HG03039 (cell line): ENCODE measurements at regions not wholly inside any gene's neighbourhood (a gene's known extent, or its start where the extent isn't known, plus 50 kb on each side); places are given as distances from the start of the nearest gene placed in this dataset.
A peak's percentile ranks its signal among the peaks of the same experiment; 100 is the strongest.

Source experiments
- ATAC-seq: cut with Tn5 transposase; IDR thresholded peaks from one replicate; pipeline ENCODE4 v1.9.1; 2021; ENCODE audit warnings: mild to moderate bottlenecking, moderate library complexity; ENCODE audit not compliant: unreplicated experiment

DNA sequence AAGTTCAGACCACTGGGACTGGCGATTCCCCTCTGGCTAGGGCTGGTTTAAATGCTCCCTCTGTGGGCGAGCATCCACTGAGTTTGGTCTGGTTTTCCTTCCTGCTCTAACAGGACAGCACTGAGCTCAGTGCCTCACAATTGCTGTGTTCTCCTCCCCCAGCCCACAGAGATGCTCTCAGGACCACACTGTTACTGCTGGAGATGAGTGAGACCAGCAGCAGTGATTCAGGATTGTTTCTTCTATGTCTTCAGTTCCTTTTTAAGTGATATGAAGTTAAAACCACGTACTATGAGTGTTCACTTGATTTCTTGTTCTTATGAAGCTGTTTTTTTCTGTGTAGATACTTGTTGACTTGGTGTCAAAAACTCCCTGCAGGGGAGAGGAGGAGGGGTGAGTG lies 180.4 kb upstream of the COL8A1 start:
- no peak for ATAC-seq

DNA sequence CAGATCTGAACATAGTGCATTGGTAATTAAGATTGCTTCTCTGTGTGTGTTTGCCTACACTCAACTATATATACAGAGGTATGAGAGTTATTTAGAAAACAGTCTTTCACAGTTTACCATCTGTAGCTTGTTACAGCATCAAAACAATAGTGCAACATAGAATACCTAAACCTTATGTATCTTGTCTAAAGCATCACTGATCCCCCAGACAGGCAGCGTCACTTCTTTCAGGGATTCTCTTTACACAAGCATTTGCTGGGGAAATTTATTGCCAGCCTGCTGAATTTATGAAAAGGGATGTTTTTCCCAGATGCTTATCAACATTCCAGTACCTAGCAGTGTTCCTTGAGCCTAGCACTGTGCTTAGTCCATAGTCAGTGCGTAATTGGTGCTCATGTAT lies 195.8 kb upstream of the COL8A1 start:
- ATAC-seq, result no peak

- ATAC-seq, result no peak
Measured at GRCh38 chr3:99439892-99440291, 198.5 kb upstream of the COL8A1 start.

GRCh38 chr3:99434190-99434589 lies 204.2 kb upstream of the COL8A1 start:
- no peak for ATAC-seq

GRCh38 chr3:99430348-99431134 lies 207.9 kb upstream of the COL8A1 start:
- peak; percentile 83 for ATAC-seq

- no peak for ATAC-seq
Measured at GRCh38 chr3:99429502-99429901, 208.9 kb upstream of the COL8A1 start.

DNA sequence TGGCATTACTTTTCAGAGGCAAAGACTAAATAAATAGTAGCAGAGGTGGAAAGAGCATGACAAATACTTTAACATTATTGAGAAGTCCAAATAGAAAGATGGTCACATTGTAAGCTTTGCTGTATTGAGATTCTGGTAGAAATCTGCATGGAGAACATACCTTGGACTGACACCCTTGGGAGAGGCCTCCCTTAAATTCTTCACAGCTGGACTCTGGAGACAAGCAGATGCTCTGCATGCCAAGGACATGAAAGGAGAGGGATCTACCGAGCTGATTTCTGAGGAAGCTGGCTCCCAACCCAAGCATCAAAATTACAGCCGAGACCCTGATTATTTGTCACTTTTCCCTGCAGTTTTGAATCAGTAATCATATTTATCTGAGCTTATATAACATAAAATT lies 212.5 kb upstream of the COL8A1 start:
- no peak for ATAC-seq

- ATAC-seq, result no peak
Measured at GRCh38 chr3:99419116-99419515, 219.3 kb upstream of the COL8A1 start.

GRCh38 chr3:99418709-99419108 lies 219.7 kb upstream of the COL8A1 start:
- peak; percentile 78 for ATAC-seq

- peak; percentile 50 for ATAC-seq
Measured at GRCh38 chr3:99418209-99418635, 220.2 kb upstream of the COL8A1 start.

DNA sequence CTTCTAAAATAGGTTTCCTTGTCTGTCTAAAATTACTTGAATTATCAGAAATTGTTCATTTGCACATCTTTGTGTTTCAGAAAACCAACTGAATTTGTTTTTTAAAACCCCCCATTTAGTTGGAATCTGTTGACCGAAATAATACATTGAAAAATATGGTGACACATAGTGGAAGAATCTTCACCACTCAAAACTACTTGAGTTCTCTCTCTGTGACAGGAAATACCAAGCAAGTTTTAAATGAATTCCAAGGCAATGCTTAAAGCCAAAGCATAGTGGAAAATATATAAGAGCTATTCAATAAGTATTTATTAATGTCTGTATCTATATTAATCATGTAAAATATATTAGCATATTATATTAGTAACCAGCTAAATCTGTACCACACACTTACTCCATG lies 224.9 kb upstream of the COL8A1 start:
- ATAC-seq, result no peak

- ATAC-seq, result no peak
Measured at GRCh38 chr3:99410789-99411311, 227.5 kb upstream of the COL8A1 start.

DNA sequence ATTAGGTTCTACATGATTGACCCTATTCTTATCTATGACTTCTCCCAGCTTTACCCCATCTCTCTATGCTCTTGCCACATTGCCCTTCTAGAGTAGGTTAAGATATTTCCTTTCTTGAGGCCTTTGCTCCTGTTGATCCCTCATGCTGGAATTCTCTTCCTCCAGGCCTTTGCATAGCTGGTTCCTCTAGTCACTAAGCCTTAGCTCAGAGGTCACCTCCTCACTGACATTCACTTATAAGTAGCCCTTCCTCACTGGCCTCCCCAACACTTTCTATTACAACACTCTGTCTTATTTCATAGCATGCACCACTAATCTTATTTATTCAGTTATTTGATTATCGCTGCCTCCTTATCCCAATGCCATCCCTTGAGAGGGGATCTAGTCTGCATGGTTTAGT lies 228.4 kb upstream of the COL8A1 start:
- no peak for ATAC-seq

- ATAC-seq, result no peak
Measured at GRCh38 chr3:99407257-99407656, 231.1 kb upstream of the COL8A1 start.

DNA sequence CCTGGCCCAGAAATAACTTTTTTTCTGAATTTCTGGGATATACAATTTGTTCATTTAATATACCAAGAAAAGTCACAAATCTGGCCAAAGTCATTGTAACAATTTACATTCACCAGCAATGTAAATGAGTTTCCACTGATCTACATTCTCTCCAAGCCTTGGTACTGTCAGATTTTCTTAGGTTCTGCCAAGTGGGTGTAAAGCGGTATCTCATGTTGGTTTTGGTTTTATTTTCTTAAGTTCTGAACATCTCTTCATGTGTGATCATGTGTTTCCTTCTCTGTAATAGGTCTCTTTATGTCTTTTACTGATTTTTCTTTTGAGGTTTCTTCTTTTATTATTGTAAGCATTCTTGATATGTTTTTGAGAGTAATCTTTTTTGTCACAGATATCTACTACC lies 235.6 kb upstream of the COL8A1 start:
- ATAC-seq, result no peak

DNA sequence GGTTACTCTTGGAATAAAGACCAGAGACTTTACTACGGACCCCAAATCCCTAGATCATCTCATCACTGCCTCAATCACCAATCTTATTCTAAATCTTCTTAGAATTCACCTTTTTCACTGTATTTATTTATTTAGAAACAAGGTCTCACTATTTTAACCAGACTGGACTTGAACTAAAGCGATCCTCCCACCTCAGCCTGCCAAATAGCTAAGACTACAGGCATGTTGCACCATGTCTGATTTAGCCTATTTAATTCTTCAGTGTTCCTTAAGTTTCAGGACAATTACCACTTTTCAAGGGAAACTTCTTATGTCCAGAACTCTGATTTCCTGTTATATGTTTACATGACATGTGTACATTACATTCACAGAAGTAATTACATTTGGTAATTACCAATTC lies 238.0 kb upstream of the COL8A1 start:
- no peak for ATAC-seq

- no peak for ATAC-seq
Measured at GRCh38 chr3:99396651-99397275, 241.6 kb upstream of the COL8A1 start.

GRCh38 chr3:99394831-99395778 lies 243.3 kb upstream of the COL8A1 start:
- ATAC-seq, result no peak

- ATAC-seq, result no peak
Measured at GRCh38 chr3:99393961-99394360, 244.4 kb upstream of the COL8A1 start.

- no peak for ATAC-seq
Measured at GRCh38 chr3:99388780-99389179, 249.6 kb upstream of the COL8A1 start.

- no peak for ATAC-seq
Measured at GRCh38 chr3:99384596-99384995, 253.8 kb upstream of the COL8A1 start.
